GM10266 (cell line): ENCODE measurements at regions not wholly inside any gene's neighbourhood (a gene's known extent, or its start where the extent isn't known, plus 50 kb on each side); places are given as distances from the start of the nearest gene placed in this dataset.

Source experiments
- DNase-seq: peaks from one replicate; pipeline ENCODE4 v3.0.0; 2012; ENCODE audit errors: extremely low spot score
- TF ChIP-seq, protein P1 (sequence below): IDR thresholded peaks from 2 replicates; pipeline ENCODE4 v1.5.1; 2012; ENCODE audit warnings: mild to moderate bottlenecking, low read depth; ENCODE audit not compliant: control insufficient read depth, insufficient read depth; ENCODE audit errors: missing control alignments

- DNase-seq = no peak
- TF ChIP-seq, protein P1, sequence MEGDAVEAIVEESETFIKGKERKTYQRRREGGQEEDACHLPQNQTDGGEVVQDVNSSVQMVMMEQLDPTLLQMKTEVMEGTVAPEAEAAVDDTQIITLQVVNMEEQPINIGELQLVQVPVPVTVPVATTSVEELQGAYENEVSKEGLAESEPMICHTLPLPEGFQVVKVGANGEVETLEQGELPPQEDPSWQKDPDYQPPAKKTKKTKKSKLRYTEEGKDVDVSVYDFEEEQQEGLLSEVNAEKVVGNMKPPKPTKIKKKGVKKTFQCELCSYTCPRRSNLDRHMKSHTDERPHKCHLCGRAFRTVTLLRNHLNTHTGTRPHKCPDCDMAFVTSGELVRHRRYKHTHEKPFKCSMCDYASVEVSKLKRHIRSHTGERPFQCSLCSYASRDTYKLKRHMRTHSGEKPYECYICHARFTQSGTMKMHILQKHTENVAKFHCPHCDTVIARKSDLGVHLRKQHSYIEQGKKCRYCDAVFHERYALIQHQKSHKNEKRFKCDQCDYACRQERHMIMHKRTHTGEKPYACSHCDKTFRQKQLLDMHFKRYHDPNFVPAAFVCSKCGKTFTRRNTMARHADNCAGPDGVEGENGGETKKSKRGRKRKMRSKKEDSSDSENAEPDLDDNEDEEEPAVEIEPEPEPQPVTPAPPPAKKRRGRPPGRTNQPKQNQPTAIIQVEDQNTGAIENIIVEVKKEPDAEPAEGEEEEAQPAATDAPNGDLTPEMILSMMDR = no peak
These were observed 61.1 kb upstream of the RAPH1 start for GRCh38 chr2:203596183-203596582.

GRCh38 chr2:203599509-203599908 lies 64.4 kb upstream of the RAPH1 start:
- DNase-seq = no peak
- TF ChIP-seq, protein P1 = no peak

DNA sequence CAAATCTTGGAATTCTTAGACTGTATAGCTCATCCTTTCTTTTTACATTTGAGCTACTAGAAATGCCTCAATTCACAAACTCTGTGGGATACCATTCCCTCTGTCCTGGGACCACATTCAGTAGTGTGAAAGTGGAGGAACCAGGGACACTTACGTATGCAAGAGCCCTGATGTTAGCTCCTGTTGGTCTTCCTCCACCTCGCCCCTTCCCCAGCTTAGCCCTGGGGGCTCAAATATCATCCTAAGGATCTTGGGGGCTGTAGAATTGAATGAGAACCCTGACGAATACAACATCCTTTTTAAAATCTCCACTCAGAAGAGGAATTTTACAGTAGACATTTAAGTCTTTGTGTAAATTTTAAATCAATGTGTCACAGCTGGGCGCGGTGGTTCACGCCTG lies 65.2 kb upstream of the RAPH1 start:
- no peak for DNase-seq
- TF ChIP-seq, protein P1 = no peak

DNA sequence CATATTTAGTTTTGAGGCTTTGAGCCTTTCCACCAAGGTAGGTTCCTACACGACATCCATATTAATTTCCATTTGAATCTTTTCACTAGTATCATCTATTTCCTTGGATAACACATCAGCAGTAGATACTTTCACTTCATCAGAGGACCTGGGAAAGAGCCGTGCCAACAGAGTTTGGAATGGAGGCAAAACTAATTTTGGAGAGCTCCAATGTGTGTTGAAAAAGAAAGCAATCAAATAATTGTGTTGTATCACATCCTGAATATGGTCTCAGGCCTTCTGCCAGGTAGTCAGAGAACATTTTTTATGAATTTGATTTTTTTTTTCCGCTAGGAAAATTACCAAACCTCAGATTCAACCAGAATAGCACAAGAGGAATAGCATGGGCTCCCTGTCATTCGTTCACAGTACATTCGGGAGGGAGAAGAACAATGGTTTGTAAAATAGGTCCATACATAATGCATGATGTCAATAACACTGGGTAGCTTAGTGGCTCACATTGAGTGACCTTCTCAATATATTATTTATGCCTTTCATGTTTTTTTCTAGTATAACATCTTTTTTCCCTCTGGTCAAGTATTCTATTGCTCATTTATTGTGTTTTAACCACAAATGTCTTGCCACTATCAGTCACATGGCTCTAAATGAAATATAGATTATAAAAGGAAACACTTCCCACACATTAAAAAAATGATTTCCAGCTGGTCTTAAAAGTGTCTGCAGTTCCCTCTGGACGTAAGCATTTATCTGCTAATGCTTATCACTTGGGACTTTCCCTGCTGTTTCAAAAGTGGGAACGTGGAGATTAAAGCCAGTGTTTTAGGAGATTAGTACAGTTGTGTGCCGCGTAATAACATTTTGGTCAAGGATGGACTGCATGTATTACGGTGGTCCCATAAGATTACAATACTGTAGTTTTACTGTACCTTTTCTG lies 68.6 kb upstream of the RAPH1 start:
- no peak for DNase-seq
- TF ChIP-seq, protein P1 = no peak

GRCh38 chr2:203605302-203605701 lies 70.2 kb upstream of the RAPH1 start:
- DNase-seq = no peak

DNA sequence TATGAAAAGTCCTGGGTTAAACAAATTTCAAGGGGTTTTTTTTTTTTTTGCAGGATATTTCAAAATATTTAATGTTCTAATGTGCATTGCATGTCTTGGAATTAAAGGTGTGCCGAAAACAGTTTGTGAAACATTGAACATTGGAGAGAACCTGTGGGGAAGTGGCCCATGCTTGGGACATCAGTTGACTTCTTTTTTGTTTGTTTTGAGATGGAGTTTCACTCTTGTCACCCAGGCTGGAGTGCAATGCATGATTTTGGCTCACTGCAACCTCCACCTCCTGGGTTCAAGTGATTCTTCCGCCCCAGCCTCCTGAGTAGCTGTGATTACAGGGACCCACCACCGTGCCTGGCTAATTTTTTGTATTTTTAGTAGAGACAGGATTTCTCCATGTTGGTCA lies 71.0 kb upstream of the RAPH1 start:
- DNase-seq = no peak
- TF ChIP-seq, protein P1 = no peak

More at GRCh38 chr2:203605302-203605701, 70.2 kb upstream of the RAPH1 start:
- TF ChIP-seq, protein P1 = no peak

DNA sequence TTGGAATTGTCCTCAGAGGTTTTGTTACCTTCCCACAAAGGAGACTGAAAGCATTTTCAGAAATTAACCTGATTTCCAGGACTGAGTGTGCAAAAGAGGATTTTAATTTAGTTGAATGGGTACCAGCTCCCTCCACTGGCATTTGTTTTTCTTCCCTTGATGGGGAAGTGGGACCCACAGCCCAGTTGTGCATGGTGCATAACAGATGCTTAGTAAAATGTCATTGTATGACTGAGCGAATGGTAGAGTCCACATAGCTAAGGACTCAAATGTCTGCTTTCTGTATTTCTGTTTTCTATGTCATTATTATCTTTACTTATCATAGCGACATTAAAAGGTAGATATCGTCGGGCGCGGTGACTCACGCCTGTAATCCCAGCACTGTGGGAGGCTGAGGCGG lies 75.5 kb upstream of the RAPH1 start:
- DNase-seq = no peak
- TF ChIP-seq, protein P1 = no peak
